GM18517 (cell line): ENCODE measurements at regions not wholly inside any gene's neighbourhood (a gene's known extent, or its start where the extent isn't known, plus 50 kb on each side); places are given as distances from the start of the nearest gene placed in this dataset.
"Not testable (repeated sequence)": the region's sequence is repeated elsewhere in the genome, so short reads cannot be mapped to it uniquely, and the experiment has no call there.

Experiments
- ATAC-seq: cut with Tn5 transposase; IDR thresholded peaks from one replicate; pipeline ENCODE4 v1.9.1; 2021; ENCODE audit warnings: mild to moderate bottlenecking, moderate library complexity; ENCODE audit not compliant: unreplicated experiment

GRCh38 chr10:28985137-28985885 is 303.6 kb upstream of the LYZL1 start:
- ATAC-seq, result no peak

- ATAC-seq, result no peak
Observed at GRCh38 chr10:28986117-28986792, 302.6 kb upstream of the LYZL1 start.

GRCh38 chr10:28986856-28987255 is 302.0 kb upstream of the LYZL1 start:
- ATAC-seq, result no peak

- ATAC-seq, result no peak
Observed at GRCh38 chr10:28987555-28988320, 301.1 kb upstream of the LYZL1 start.

- ATAC-seq, result no peak
Observed at GRCh38 chr10:28988980-28989379, 299.9 kb upstream of the LYZL1 start.

GRCh38 chr10:28991333-28992270 is 297.3 kb upstream of the LYZL1 start:
- ATAC-seq, result no peak

- no peak for ATAC-seq
Observed at GRCh38 chr10:28993056-28993455, 295.8 kb upstream of the LYZL1 start.

- no peak for ATAC-seq
Observed at GRCh38 chr10:28993861-28994260, 295.0 kb upstream of the LYZL1 start.

- not testable (repeated sequence) for ATAC-seq
Observed at GRCh38 chr10:28994802-28995201, 294.1 kb upstream of the LYZL1 start.

GRCh38 chr10:28995497-28995896 is 293.4 kb upstream of the LYZL1 start:
- ATAC-seq, result no peak

GRCh38 chr10:28996345-28996744 is 292.5 kb upstream of the LYZL1 start:
- ATAC-seq, result no peak

GRCh38 chr10:28996947-28997551 is 291.8 kb upstream of the LYZL1 start:
- ATAC-seq, result no peak

- no peak for ATAC-seq
Observed at GRCh38 chr10:28997734-28998133, 291.1 kb upstream of the LYZL1 start.

- ATAC-seq, result no peak
Observed at GRCh38 chr10:29001801-29002200, 287.1 kb upstream of the LYZL1 start.

- ATAC-seq, result not testable (repeated sequence)
Observed at GRCh38 chr10:29003014-29003413, 285.9 kb upstream of the LYZL1 start.

GRCh38 chr10:29005988-29006387 is 282.9 kb upstream of the LYZL1 start:
- ATAC-seq, result no peak

GRCh38 chr10:29007370-29007747 is 281.5 kb upstream of the LYZL1 start:
- no peak for ATAC-seq

- ATAC-seq, result no peak
Observed at GRCh38 chr10:29007748-29008610, 280.9 kb upstream of the LYZL1 start.

- ATAC-seq, result no peak
Observed at GRCh38 chr10:29009464-29009863, 279.4 kb upstream of the LYZL1 start.
